ENCODE measurements at regions not wholly inside any gene's neighbourhood (a gene's known extent, or its start where the extent isn't known, plus 50 kb on each side); places are given as distances from the start of the nearest gene placed in this dataset.

DNA sequence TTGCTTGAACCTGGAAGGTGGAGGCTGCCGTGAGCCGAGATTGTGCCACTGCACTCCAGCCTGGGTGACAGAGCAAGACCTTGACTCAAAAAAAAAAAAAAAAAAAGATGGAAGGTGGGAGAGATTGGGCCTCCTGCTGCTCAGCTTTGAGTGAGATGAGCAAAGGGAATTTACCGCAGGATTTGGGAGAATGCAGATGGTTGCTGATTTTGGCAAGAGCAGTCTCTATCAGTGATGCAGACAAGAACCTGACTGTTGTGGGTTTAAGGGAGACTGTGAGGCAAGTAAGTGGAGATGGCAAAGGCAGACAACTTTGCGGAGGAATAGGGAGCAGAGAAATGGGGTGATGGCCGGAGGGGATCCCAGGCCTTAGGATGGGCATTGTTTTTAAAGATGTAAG lies 1140.8 kb upstream of the AUTS2 start:
- DNase-seq (ENCODE audit: low read depth) = no peak
- TF ChIP-seq, protein P1, sequence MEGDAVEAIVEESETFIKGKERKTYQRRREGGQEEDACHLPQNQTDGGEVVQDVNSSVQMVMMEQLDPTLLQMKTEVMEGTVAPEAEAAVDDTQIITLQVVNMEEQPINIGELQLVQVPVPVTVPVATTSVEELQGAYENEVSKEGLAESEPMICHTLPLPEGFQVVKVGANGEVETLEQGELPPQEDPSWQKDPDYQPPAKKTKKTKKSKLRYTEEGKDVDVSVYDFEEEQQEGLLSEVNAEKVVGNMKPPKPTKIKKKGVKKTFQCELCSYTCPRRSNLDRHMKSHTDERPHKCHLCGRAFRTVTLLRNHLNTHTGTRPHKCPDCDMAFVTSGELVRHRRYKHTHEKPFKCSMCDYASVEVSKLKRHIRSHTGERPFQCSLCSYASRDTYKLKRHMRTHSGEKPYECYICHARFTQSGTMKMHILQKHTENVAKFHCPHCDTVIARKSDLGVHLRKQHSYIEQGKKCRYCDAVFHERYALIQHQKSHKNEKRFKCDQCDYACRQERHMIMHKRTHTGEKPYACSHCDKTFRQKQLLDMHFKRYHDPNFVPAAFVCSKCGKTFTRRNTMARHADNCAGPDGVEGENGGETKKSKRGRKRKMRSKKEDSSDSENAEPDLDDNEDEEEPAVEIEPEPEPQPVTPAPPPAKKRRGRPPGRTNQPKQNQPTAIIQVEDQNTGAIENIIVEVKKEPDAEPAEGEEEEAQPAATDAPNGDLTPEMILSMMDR (IDR thresholded peaks at IDR 0.05; ENCODE audit: low read length, missing control alignments) = no peak
- no peak overlapping the region for H3K4me3 ChIP-seq (replicated peaks; ENCODE audit: low read depth, low read length)

DNA sequence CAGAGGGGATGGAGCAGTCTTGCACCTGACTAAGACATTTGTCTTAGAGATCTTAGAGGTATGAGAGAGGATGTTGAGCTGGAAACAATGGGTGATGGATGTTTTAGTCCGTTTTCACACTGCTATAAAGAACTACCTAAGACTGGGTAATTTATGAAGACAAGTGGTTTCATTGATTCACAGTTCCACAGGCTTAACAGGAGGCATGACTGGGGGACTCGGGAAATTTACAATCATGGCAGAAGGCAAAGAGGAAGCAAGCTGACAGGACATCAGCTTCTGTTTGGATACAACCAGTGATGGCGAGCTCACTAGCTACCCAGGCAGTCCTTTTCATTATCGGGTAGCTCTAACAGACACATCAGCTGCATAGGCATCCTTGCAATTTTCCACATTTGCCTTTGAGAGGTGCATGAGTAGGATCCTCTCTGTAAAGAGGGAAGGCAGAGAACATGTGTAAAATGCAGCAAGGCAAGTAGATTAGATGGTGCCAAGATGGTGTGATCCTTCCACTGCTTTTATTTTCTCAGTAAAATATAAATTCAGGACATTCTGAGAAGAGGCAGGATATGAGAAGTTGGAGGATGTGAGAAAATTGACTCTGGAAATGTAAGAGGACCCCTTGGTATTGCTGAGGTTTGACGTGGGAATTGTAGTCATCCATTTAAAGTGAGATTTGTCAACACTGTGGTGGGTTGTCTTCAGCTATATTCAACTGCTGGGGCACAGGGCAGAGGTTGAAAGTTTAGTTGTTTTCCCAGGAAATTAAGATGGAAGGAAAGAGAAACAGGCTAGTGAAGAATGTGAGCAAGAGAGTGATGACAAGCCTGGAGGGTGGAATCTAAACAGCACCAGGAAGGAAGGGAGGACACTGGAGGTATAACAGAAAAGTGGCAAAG lies 1140.0 kb upstream of the AUTS2 start:
- no peak overlapping the region for H3K4me3 ChIP-seq (replicated peaks; ENCODE audit: low read depth, low read length)
- no peak for DNase-seq (ENCODE audit: low read depth)
- TF ChIP-seq, protein P1 (IDR thresholded peaks at IDR 0.05; ENCODE audit: low read length, missing control alignments) = no peak

DNA sequence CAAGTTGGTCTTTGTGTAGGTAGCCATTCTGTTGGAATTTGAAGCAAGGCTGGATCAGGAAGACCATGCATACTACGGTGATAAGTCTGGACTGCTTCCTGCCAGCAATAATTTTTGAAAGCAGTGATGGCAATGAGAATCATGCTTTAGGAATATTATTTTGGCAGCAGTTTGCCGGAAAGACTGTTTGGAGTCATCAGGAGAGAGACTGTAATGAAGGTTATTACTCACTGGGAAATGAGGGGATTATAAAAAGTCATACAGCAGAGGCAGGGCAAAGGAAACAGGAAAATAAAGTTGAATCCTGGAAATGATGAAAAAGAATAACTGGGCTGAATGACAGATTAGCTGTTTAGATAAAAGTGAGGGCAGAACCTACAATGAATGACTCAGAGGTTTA lies 1136.8 kb upstream of the AUTS2 start:
- TF ChIP-seq, protein P1 (IDR thresholded peaks at IDR 0.05; ENCODE audit: low read length, missing control alignments) = no peak
- peak; percentile 24 for DNase-seq (ENCODE audit: low read depth)
- H3K4me3 ChIP-seq (replicated peaks; ENCODE audit: low read depth, low read length) = no peak overlapping the region

DNA sequence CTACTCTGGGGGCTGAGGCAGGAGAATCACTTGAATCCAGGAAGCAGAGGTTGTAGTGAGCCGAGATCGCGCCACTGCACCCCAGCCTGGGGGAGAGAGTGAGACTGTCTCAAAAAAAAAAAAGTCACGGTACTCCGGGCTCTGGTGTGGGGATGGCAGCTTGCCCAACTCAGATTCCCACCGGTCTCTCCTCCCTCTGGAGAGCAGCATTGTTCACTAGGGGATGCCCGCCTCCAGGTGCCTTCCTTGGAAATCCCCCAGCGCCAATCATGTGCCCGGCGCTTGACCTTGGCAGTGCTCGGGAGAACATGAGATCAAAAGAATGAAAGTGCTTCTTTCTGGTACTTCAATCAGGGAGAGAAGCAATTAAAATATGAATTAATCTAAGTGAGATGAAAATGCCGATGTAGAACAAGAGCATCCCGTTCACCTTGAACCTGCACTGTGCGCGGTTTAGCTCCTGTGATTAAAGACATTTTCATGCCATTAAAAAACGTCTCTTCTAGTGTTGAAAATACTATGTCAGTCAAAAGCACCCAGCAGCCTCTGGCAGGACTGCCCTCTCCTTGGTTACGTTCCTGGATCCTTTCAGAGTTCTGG lies 1127.3 kb upstream of the AUTS2 start:
- TF ChIP-seq, protein P1 (IDR thresholded peaks at IDR 0.05; ENCODE audit: low read length, missing control alignments) = no peak
- DNase-seq (ENCODE audit: low read depth) = no peak
- no peak overlapping the region for H3K4me3 ChIP-seq (replicated peaks; ENCODE audit: low read depth, low read length)

DNA sequence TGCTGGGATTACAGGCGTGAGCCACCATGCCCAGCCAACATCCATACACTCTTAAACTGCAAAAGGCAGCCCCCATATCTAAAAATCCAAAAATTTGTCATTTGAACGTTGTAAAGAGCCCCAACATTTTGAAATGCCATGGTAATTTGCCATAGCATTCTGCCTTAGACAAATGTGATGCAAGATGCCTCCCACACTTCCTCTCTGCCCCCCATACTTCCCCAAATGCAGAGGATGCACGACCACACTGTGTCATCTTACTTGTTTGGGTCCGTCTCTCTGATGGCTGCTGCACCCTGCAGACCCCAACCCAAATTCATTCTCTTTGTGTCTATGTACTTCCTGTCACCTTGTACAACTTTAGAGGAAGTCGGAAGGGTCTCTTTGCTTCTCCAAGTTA lies 1125.6 kb upstream of the AUTS2 start:
- no peak for DNase-seq (ENCODE audit: low read depth)
- H3K4me3 ChIP-seq (replicated peaks; ENCODE audit: low read depth, low read length) = no peak overlapping the region
- TF ChIP-seq, protein P1 (IDR thresholded peaks at IDR 0.05; ENCODE audit: low read length, missing control alignments) = no peak

DNA sequence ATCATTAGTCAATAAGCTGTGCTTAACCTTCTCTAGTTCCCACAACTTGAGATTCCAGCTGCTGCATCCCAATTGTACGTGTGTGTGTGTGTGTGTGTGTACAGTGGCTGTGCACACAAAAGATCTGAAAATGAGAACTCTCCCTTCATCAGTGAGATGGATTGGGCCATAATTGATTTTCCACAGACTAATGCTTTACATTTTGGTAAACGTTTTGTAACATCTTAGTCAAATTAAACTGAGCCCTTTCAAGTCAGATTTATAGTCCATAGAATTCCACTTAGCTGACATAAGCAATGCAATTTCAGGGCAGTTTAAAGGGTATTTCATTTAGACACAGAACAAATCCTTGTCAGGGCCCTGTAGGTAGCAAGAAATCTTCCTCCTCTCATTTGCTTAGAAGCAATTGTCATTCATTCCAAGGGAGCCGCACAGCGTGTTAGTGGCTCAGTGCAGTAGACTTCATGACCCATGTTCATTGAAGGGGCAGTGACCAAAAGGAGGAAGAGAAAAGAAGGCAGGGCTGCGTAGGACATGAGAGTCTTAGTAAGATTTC lies 1123.5 kb upstream of the AUTS2 start:
- H3K4me3 ChIP-seq (replicated peaks; ENCODE audit: low read depth, low read length) = no peak overlapping the region
- no peak for DNase-seq (ENCODE audit: low read depth)
- TF ChIP-seq, protein P1 (IDR thresholded peaks at IDR 0.05; ENCODE audit: low read length, missing control alignments) = no peak
